Superior temporal gyrus (tissue), 1 donor: ENCODE measurements at regions not wholly inside any gene's neighbourhood (a gene's known extent, or its start where the extent isn't known, plus 50 kb on each side); places are given as distances from the start of the nearest gene placed in this dataset.
"Not testable (repeated sequence)": the region's sequence is repeated elsewhere in the genome, so short reads cannot be mapped to it uniquely, and the experiment has no call there.

ENCODE experiments used
- DNase-seq: peaks from one replicate; pipeline ENCODE4 v3.0.0-alpha.2; 2016; ENCODE audit errors: extremely low spot score

DNA sequence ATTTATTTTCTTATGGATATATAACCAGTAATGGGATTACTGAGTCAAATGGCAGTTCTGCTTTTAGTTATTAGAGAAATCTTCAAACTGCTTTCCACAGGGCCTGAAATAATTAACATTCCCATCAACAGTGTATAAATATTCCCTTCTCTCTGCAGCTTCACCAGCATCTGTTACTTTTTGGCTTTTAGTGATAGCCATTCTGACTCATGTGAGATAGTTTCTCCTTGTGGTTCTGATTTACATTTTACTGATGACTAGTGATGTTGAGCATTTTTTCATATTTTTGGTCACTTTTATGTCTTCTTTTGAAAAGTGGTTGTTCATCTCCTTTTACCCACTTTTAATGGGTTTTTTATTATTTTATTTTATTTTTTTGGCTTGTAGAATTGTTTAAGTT lies 1290.3 kb upstream of the CDH9 start:
- DNase-seq: no peak

DNA sequence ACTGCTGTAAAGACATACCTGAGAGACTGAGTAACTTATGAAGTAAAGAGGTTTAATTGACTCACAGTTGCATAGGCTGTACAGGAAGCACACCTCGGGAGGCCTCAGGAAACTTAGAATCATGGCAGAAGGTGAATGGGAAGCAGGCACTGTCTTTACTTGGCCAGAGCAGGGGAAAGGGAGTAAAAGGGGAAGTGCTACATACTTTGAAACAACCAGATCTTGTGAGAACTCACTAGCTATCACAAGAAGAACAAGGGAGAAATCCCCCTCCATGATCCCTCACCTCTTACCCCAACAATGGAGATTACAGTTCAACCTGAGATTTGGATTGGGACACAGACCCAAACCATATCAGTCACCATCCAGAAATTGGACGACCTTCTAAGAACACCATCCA lies 1285.8 kb upstream of the CDH9 start:
- no peak for DNase-seq

DNA sequence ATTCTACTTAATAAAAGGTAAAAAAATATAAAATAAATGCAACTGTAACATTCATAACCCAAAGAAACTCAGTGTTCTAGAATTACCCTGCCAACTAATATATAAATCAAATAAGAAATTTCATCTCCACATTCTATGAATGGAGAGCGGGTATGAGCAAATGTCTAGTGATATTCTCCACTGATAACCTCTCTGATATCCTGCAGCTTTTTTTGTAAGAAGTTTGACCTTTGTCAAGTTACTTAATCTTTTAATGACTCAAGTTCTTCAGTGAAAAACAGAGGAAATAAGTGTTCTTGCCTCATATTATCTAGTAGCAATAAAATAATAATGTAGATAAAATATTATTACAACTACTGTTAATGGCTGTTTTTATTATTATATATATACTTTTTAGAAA lies 1275.6 kb upstream of the CDH9 start:
- DNase-seq: no peak

DNA sequence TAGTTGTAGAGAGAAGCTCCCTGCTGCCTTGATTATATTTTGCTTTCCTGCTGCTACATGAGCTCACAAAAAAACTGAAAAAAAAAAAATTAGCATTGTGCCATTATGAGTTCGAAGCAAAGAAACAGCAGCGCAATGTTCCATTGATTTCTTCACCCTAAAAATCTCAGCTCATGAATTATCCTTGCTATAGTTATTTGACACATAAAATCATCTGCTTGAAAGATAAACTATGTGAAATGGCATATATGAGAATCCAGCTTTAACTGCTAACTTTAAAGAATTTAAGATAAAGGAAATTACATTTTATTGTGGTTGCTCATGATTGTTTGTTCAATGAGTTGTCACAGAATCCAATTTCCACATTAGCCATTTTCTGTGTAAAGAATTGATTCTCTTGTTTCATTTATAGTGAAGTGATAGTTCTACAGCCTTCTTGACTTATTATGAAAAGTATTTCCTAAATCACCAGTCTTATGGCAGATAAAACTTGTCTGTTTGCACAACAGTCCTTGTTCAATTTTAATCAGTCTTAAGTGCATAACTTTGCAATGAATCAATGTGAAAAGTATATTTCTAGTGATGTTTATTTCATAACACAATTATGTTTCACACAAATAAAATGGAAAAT lies 1275.0 kb upstream of the CDH9 start:
- no peak for DNase-seq

DNA sequence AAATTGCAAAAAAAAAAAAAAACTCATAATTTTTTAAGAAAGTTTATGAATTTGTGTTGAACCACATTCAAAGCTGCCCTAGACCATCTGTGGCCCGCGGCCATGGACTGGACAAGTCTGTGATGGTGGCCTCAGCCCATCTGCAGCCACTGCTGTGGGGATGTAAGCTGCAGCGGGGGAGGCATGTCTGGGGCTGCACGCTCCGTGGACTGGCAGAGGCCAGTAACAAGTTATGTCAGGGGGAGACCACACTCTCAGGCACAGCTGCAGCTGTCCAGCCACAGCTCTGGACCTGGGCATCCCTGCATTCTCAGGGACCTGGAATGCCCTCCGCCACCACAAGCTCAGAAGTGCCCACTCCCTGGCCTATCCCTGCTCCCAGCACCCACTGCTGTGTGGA lies 1272.3 kb upstream of the CDH9 start:
- no peak for DNase-seq

DNA sequence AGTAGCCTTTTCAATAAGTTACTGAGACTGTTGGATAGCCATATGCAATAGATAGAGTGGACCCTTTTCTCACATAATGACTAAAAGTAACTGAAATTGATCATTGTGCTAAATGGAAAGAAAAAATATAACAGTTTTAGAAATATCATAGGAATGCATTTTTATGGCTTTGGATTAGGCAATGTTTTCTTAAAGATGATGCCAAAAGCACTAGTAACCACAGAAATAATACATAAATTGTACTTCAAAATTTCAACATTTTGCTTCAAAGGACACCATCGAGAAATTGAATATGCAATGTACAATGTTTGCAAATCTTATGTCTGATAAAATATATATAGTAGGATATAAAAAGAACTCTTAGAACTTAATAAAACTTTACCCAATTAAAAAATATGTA lies 1267.5 kb upstream of the CDH9 start:
- no peak for DNase-seq

DNA sequence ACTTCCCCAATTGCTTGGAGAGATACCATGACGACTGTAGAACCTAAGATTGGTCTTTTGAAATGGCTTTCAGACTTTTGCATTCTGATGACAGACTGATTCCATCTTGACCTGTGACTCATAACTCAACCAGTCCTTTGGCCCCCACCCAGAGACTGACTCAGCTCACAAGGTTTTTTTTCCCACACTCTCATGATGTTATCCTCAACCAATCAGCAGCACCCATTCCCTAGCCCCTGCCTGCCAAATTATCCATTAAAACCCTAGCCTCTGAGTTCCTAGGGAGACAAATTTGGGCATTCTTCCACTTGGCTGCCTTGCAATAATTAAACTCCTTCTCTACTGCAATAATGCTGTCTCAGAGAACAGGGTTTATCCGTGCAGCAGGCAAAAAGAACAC lies 1263.3 kb upstream of the CDH9 start:
- DNase-seq: no peak

DNA sequence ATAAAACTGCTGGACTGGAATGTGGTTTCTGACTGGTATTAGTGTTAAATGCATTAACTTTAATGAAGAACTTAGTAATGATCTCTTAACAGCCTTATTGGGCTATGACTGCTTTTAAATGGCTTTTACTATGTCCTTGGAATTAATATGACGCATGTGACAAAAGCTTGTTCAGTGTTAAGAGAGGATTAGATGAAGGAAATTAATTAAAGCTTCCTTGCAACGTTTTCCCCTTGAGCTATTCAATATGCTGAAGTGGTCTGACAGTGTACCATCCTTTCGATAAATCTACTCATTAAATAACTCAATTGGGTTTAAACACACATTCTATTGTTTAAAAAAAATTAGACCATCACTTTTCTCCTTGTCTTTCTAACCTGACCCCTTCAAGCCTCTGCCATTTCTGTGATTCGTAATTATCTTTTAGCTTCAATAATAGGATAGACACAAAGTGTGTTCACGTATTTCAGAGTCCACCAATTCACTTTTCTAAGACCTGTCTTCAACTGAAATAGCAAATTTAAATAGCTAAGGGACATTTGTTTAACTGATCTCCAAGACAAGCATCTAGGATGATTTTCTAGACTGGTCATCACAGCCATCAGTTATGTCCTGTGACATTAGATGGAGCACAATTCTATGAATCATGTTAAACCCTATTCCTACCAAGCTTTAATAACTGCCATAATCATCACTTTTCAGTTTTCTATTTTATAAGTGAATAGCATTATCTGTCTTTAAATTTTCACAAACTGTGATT lies 1258.0 kb upstream of the CDH9 start:
- no peak for DNase-seq

DNA sequence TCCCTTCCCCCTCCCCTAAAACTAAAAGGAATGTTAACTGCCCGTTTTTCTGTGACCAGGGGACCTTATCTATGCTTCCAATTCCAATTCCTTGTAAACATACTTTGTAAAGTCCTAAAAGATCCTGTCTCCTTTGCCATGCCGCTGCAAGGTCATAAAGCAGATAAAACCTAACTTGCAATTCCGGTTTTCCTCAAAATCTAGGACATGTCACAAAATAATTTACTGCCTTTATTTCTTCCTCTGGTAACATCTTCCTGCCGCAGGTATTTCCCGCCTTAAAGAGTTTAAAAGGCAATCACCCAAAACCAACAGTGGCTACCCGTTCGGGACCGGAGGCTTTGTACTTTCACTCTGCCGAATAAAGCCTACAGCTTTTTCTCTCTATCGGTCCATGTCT lies 1248.6 kb upstream of the CDH9 start:
- not testable (repeated sequence) for DNase-seq

DNA sequence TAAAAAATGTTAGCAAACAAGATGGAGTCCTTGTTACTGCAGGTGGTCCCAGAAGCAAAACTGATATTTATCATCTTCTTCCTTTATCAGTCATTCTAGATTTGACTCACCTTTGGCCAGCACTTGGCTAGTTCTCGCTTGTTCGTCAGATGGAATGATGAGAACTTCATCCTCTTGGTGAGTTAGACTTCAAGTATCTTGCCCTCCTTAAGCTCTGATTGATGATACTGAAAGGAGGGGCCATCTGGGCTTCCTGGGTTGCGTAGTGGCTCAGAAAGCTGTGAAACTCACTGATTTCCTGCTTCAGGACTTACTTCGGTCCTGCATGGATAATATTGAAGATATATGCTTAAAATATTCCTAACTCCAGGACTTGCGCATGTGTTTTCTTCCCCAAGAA lies 1248.2 kb upstream of the CDH9 start:
- DNase-seq: no peak

DNA sequence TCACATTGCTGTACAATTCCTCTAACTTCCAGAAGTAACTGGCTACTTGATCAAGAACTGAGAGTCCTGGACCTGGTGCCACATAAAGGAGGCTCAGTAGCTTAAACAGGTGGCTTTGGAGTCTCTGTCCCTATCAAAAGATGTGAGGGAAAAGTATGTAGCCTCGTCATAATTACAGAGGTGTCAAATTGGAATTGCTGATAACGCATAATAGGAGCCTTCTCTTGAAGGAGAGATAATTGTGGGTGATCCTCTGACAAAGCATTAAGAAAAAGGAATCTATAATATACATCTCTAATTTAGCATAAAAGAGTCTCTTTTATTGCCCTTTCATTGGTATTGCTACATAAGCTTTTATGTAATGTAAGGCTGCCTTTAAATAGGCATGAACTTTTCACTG lies 1246.4 kb upstream of the CDH9 start:
- DNase-seq: no peak

DNA sequence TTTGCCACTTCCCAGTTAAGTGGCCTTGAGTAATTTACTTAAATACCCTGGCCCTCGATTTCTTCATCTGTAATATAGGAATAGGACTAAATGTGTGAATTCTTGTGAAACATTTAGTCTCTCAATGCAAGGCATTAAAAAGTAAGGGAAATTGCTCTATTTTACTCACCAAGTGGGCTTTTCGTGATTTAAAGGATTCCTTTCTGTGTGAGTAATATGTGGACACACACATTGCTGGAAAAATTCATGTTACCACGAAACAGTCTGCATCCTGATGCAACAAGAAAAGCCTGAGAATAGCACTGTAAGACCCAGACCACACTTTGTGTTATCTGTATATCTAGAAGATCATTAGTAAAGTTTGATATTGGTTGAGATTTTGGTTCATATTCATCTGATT lies 1243.0 kb upstream of the CDH9 start:
- no peak for DNase-seq

DNA sequence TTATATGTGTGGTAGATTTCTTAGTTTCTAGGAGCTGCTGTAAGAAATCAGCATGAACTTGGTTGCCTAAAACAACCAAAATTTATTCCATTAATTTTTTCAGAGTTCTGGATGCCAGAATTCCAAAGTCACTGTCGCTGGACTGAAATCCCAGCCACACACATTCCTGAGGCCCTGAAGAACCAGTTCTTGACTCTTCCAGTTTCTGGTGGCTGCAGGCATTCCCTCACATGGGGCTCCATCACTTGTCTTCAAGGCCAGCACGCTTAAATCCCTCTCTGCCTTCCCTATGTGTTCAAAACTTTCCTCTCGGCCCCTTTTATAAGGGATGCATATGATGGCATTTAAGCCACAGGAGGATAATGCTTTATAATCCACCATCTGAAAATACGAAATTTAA lies 1237.5 kb upstream of the CDH9 start:
- no peak for DNase-seq

DNA sequence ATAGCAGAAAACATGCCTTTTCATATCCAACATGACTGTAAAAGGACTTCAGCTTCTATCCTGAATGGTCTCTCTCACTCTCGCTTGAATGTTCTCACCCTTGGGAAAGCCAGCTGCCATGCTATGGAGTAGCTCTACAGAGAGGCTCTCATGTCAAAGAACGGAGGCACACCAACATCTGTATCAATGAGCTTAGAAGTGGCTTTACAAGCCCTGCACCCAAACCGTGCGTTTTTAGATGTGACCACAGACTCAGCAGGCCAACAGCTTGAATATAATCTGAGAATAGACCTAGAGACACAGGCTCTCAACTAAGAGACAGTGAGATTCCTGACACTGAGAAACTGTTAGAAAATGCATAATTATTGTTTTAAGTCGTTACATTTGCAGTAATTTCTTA lies 1231.6 kb upstream of the CDH9 start:
- DNase-seq: no peak

DNA sequence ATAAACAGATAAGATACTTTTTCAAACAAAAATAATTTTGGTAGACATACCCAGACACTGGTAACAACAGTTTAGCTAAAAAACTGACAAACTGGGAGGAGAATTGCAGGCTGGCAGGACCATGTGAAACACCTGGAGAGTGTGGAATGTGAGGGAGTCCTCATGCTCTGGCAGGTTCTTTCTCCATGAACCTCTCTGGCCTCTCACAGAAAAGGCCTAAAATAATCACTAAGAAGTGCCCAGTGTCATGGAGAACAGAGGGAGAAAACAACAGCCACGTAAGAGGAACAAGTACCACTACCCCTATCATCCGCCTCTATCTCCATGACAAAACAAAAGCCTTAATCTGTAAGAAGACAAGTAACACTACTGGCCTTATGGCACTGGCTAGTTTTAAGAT lies 1227.5 kb upstream of the CDH9 start:
- DNase-seq: no peak

DNA sequence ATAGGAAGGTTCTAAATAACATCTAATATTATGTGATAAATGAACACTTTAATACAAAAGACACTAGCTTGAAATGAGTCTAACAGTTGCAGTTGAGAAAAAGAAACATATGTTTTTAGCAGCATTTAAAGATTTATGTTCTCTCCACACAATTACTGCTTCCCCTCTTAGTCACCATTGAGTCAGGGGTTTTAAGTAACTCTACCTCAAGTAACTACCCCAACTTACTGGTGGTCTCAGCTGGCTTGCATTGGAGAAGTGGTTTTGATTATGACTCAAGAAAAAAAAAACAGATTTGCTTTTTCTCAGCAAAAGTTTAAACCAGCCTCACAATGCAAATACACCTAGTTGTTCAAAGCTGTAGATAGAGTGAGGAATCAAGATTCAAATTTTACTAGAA lies 1216.5 kb upstream of the CDH9 start:
- DNase-seq: no peak

DNA sequence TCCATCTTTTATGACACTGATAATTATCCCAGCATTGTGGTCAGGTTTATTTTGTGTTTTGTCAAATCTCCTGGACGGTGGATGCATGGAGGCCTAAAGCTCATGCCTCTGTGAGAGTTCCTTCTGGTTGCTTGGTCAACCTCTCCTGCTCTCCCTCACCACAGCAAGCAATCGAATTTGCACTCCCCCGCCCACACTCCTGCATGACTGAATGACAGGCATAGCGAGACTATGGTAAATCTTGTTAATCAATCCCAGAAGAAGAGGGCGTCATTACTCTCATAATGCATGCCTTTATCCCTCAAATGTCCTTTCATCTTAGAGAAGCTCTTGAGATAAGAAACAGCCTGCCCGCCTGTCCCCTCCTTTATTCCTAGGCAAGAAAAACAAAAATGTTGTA lies 1215.0 kb upstream of the CDH9 start:
- no peak for DNase-seq

DNA sequence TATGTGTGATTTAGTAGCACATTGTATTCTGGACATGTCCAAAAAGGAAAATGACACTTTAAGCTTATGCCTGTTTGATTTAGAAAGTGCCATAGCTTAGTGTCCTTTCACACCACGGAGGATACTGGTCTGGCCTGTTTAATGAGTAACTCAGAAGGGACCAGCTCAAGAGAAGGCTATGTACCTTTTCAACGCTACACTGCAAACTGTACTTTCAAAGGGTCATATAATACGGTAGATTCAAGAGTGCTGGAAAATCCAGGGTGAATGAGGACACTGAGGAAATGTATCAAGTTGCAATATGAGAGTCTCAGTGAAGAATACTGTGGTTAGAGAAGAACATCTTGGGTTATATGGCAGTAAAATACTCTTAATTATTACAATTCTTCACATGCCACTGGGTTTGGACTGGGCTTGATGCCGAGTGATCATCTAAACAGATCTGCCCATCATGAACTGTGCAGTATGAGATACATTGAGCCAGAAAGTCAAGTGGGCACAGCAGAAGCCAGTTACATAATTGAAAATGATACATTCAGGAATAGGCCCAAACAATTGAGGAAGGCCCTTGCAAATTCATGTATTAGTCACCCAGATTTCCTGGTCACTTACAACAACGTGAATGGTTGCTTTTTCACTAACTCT lies 1211.5 kb upstream of the CDH9 start:
- DNase-seq: no peak

DNA sequence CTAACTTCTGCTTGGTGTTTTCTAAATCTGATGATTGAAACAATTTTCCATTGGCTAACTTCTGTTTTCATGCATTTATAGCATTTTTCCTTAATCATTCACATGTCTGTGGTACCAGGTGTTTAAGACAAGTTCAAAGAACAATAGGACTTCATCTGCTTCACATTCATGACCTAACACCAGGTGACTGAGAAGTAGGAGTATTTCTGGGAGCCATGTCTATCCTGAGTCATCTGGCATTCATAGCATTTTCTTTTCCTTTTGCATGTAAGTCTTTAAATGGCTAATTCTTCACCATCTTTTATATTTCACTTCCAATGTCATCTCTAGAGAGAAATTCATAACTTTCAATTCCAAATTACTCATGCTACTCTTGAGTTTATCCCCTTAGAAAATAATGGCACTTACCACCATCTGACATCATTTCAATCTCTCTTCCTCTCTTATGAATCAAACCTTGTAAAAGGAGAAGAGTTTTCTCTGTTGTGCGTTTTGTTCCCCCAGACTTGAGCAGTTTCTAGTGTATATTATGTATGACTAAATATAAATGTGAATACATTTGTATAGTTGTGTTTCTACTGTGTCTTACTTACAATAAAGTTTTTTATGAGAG lies 1196.1 kb upstream of the CDH9 start:
- no peak for DNase-seq

DNA sequence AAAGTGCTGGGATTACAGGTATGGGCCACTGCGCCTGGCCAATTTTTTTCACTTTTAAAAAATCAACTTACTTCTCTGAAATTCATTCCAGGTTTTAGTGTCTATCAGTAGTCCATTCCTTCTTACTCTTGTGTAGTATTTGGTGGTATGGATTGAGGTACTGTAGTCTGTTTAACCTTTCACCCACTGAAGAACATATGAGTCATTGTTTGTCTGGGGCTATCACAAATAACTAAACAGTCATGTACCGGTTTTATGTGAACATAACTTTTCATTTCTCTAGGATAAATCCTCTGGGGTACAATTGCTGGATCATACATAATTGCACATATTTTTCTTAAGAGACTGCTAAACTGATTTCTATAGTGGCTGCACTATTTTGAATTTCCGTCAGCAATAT lies 1188.0 kb upstream of the CDH9 start:
- DNase-seq: no peak

DNA sequence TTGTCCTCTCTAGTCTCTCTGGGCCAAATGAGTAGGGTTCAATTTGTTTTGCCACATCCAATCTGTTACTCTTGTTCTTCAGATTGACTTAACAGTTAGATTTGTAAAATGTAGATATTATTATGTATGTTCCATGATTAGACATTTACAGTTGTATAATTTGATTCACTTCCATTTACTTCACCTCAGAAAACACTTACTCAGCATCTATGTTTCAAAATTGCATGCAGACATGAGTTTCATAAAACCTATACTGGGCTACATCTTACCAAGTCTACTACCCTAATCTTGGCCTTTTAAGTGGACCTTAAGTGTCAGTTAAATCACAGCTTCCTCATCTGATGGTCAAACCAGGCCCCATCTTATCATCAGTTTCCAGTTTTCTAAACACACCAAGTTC lies 1181.2 kb upstream of the CDH9 start:
- DNase-seq: no peak

DNA sequence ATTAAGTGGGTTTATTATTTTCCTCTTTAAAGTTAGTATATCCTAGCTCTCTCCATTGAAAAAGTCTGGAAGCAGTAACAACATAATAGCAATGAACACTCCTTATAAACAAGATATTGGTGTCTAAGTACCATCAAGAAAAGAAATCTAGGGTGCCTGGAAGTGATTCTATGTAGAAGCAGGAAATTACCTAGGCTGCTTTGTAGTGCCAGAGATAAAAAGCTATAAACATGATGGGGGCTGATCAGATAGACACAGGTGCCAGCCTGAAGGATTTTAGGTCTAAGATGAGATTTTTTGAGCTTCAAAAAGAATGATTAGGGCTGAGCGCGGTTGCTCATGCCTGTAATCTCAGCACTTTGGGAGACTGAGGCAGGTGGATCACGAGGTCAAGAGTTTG lies 1179.3 kb upstream of the CDH9 start:
- no peak for DNase-seq

DNA sequence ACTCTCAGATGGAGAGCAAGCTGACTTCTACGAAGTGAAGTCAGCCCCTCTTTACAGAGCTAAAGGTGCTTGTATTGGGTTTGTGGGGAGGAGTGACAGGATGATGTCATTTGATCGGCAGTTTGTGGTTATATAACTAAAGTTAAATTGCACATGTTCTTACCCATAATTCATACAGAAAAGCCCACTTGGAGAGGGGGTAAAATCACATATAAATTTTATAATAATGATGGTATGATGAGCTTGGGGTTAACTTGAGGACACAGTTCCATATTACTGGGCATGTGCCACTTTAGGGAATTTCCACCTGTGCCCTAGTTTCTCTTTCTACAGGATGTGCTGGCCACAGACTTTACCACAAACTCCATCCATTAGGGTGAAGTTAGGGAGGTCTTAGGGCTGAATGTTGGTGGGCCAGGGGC lies 1178.6 kb upstream of the CDH9 start:
- no peak for DNase-seq
